ENCODE measurements at regions not wholly inside any gene's neighbourhood (a gene's known extent, or its start where the extent isn't known, plus 50 kb on each side); places are given as distances from the start of the nearest gene placed in this dataset.

- Histone ChIP-seq H3K4me1 (ENCODE audit: insufficient read depth, low read length) (no peaks in the 10 kb centered on the region), H4K8ac (replicated peaks; ENCODE audit: insufficient read length, low read depth, low read length) (no peak overlapping the region), H3K4me2 (ENCODE audit: insufficient read depth, insufficient read length, low read length) (no peak overlapping the region), H3K14ac (ENCODE audit: insufficient read depth, low read length) (no peak overlapping the region), H3K4ac (ENCODE audit: low read depth, low read length) (no peak overlapping the region), H3K23me2 (ENCODE audit: insufficient read length, low read depth, low read length, poor library complexity, severe bottlenecking) (no peaks in the 10 kb centered on the region), H3K9ac (ENCODE audit: extremely low read depth, insufficient read length, low read length) (no peak overlapping the region), H3K23ac (ENCODE audit: insufficient read length, low read depth, low read length) (no peak overlapping the region), H2BK5ac (ENCODE audit: insufficient read length, low read length) (no peak overlapping the region), H3K79me1 (ENCODE audit: insufficient read depth, low read depth, low read length, poor library complexity, severe bottlenecking) (no peaks in the 10 kb centered on the region), H3K27me3 (ENCODE audit: insufficient read depth, low read length) (no peaks in the 10 kb centered on the region), H2BK15ac (ENCODE audit: low read depth, low read length) (no peak overlapping the region), H3K9me3 (ENCODE audit: control insufficient read depth, low read depth, low read length) (no peaks in the 10 kb centered on the region), H4K20me1 (ENCODE audit: control insufficient read depth, insufficient read depth, insufficient read length) (no peaks in the 10 kb centered on the region), H2AK5ac (ENCODE audit: insufficient read length, low read length) (no peak overlapping the region), H2BK12ac (ENCODE audit: insufficient read length, low read depth, low read length) (no peak overlapping the region), H3K79me2 (ENCODE audit: insufficient read depth, low read length) (no peaks in the 10 kb centered on the region), H2BK120ac (ENCODE audit: low read depth, low read length, poor library complexity, severe bottlenecking) (no peak overlapping the region), H2BK20ac (ENCODE audit: low read depth, low read length, poor library complexity, severe bottlenecking) (no peak overlapping the region), H3T11ph (ENCODE audit: low read length) (no peak overlapping the region), H4K5ac (ENCODE audit: insufficient read length, low read depth, low read length) (no peak overlapping the region), H2AFZ (ENCODE audit: low read length) (no peak overlapping the region), H3K56ac (ENCODE audit: insufficient read length, low read depth, low read length) (no peak overlapping the region), H3K18ac (ENCODE audit: insufficient read length, low read depth, low read length) (no peak overlapping the region), H4K91ac (ENCODE audit: insufficient read length, low read depth, low read length) (no peak overlapping the region), H3K27ac (ENCODE audit: insufficient read length, low read depth, low read length) (no peak overlapping the region)
- Mint-ChIP-seq H3K27ac (no peak overlapping the region), H3K4me3 (no peak overlapping the region), H3K36me3 (ENCODE audit: insufficient read depth in 1 of 3, low read depth in 3 of 3) (no peaks in the 10 kb centered on the region), H3K27me3 (ENCODE audit: low read depth) (no peaks in the 10 kb centered on the region), H3K4me1 (peaks cover 15 to 20% of the 10 kb centered on the region in 2 experiments), H3K9me3 (no peaks in the 10 kb centered on the region)
- WGBS (ENCODE audit: extremely low coverage, insufficient read length, low lambda C conversion rate) = no CpG with 5 or more reads among the region's 2 CpGs
- no peak for DNase-seq
- TF ChIP-seq CTCF (conservative IDR thresholded peaks at IDR 0.05) = peak; percentile 63
Measured at GRCh38 chr9:80285326-80285725, 713.6 kb downstream of the TLE4 start.

Measured in H9 (cell line).